ENCODE measurements at regions not wholly inside any gene's neighbourhood (a gene's known extent, or its start where the extent isn't known, plus 50 kb on each side); places are given as distances from the start of the nearest gene placed in this dataset.

DNA sequence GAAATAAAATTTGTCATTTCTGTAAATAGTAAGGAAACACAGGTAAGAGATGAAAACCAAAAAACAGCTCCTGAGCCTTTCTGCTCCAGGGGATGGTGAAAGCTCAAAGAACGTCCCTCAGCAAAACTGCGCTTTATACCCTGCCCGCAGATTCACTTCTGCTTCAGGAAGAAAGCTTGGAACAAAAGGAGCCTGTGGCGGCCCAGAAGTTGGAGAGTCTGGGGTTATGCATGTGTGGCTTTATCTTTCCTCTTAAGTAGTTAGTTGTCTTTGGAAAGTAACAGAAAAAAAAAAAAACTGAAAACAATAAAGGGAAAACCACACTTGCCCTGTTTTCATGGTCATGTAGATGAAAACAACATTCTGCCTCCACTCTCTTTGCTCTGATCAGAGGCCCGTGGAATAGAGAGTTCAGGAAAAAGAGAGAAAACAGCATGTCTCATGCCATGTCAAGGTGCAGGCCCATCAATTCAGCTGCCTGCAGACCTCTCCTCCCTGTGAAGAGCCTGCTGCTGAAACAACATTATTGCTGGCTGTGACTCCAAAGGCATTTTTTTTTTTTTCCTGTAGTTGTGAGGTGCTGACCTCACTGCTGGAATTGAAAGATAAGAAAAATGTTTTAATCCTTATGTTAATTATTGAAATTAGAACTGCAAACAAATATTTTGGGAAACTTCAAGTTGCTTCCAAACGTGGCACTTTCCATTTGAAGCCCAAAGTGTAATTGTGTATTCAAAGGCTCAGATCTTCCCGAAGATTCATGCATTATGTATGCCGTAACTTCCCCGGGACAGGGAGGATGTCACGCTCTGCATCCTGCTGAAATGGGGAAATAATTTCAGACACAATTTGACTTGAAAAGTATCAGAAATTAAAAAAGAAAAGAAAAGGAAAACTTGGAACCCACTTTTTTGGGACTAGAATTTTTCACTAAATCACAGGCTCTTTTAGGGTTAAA lies 108.4 kb upstream of the ZNF385D start:
- Histone ChIP-seq H3K9me3 (ENCODE audit: control insufficient read depth in 1 of 2, insufficient read depth in 1 of 2, low read length in 2 of 2) (peaks cover 0 to 2% of the 10 kb centered on the region in 2 experiments), H3K27me3 (ENCODE audit: control insufficient read depth in 1 of 2, insufficient read depth in 2 of 2, low read length in 2 of 2) (no peaks in the 10 kb centered on the region), H3K27ac (ENCODE audit: low read depth in 1 of 2, low read length in 2 of 2) (no peak overlapping the region), H3K4me1 (ENCODE audit: insufficient read depth, low read length) (no peaks in the 10 kb centered on the region), H3K4me3 (ENCODE audit: low read length) (no peak overlapping the region), H3K36me3 (ENCODE audit: insufficient read depth, low read length) (no peaks in the 10 kb centered on the region)
- H3K9me3 Mint-ChIP-seq = peaks cover 6% of the 10 kb centered on the region
- H3K4me1 Mint-ChIP-seq (ENCODE audit: low read depth) = no peaks in the 10 kb centered on the region
- DNase-seq = no peak
- H3K27me3 Mint-ChIP-seq = no peaks in the 10 kb centered on the region
- CTCF ChIA-PET = no interaction called here
- POLR2A ChIA-PET = no interaction called here
- ATAC-seq (ENCODE audit: poor library complexity) = no peak
- no peak overlapping the region for H3K4me3 Mint-ChIP-seq
- intact Hi-C loops (cut with DNase I, micrococcal nuclease) = no loop called here
- H3K27ac Mint-ChIP-seq = no peak overlapping the region
- TF ChIP-seq, protein P1, sequence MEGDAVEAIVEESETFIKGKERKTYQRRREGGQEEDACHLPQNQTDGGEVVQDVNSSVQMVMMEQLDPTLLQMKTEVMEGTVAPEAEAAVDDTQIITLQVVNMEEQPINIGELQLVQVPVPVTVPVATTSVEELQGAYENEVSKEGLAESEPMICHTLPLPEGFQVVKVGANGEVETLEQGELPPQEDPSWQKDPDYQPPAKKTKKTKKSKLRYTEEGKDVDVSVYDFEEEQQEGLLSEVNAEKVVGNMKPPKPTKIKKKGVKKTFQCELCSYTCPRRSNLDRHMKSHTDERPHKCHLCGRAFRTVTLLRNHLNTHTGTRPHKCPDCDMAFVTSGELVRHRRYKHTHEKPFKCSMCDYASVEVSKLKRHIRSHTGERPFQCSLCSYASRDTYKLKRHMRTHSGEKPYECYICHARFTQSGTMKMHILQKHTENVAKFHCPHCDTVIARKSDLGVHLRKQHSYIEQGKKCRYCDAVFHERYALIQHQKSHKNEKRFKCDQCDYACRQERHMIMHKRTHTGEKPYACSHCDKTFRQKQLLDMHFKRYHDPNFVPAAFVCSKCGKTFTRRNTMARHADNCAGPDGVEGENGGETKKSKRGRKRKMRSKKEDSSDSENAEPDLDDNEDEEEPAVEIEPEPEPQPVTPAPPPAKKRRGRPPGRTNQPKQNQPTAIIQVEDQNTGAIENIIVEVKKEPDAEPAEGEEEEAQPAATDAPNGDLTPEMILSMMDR (IDR thresholded peaks at IDR 0.05) = no peak
- H3K36me3 Mint-ChIP-seq (ENCODE audit: low read depth) = no peaks in the 10 kb centered on the region

DNA sequence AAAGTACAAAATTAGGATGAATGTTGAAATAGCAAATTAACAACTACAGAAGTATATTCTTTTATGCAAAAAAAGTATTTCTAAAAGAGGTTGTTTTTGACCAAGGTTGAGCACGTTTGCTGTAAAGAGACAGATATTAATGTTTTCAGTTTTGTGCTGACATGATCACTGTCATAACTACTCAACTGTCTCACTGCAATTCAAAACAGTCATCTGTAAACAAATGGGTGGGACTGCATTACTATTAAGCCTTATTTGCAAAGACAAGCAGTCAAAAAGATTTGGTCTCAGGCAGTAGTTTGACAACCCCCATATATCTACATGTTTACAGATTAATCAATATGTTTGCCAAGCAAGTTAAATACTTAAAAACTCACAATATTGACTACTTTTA lies 109.1 kb upstream of the ZNF385D start:
- H3K4me1 Mint-ChIP-seq (ENCODE audit: low read depth) = no peaks in the 10 kb centered on the region
- no peak overlapping the region for H3K27ac ChIP-seq (ENCODE audit: low read depth in 1 of 2, low read length in 2 of 2)
- ChIA-PET POLR2A (no interaction called here), CTCF (no interaction called here)
- intact Hi-C loops (cut with DNase I, micrococcal nuclease) = no loop called here
- no peaks in the 10 kb centered on the region for H3K36me3 ChIP-seq (ENCODE audit: insufficient read depth, low read length)
- no peak for ATAC-seq (ENCODE audit: poor library complexity)
- H3K27ac Mint-ChIP-seq = no peak overlapping the region
- peaks cover 6% of the 10 kb centered on the region for H3K9me3 Mint-ChIP-seq
- no peak overlapping the region for H3K4me3 Mint-ChIP-seq
- H3K4me3 ChIP-seq (ENCODE audit: low read length) = no peak overlapping the region
- DNase-seq = no peak
- H3K9me3 ChIP-seq (ENCODE audit: control insufficient read depth in 1 of 2, insufficient read depth in 1 of 2, low read length in 2 of 2) = peaks cover 0 to 2% of the 10 kb centered on the region in 2 experiments
- TF ChIP-seq, protein P1 (IDR thresholded peaks at IDR 0.05) = no peak
- no peaks in the 10 kb centered on the region for H3K27me3 Mint-ChIP-seq
- no peaks in the 10 kb centered on the region for H3K36me3 Mint-ChIP-seq (ENCODE audit: low read depth)
- H3K4me1 ChIP-seq (ENCODE audit: insufficient read depth, low read length) = no peaks in the 10 kb centered on the region
- H3K27me3 ChIP-seq (ENCODE audit: control insufficient read depth in 1 of 2, insufficient read depth in 2 of 2, low read length in 2 of 2) = no peaks in the 10 kb centered on the region

DNA sequence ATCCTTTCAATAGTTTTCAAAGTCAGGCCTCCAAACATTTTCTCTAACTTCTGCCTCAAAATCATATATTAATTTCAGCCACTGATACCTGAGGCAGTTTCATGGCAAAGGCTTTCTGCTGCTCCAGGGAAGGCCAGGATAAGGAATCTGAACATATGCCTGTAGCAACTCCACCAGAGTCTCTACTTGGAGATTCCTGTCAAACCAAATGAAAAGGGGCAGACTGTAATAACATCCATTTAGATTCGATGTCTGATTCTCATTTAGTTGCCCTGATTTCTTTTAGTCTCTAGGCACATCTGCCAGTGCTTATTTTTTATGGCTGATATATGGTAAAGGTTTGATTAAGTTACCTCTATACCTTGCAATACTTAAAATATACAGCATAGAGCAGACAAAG lies 109.6 kb upstream of the ZNF385D start:
- Histone ChIP-seq H3K27ac (ENCODE audit: low read depth in 1 of 2, low read length in 2 of 2) (no peak overlapping the region), H3K4me3 (ENCODE audit: low read length) (no peak overlapping the region), H3K4me1 (ENCODE audit: insufficient read depth, low read length) (no peaks in the 10 kb centered on the region), H3K9me3 (ENCODE audit: control insufficient read depth in 1 of 2, insufficient read depth in 1 of 2, low read length in 2 of 2) (peaks cover 0 to 2% of the 10 kb centered on the region in 2 experiments), H3K27me3 (ENCODE audit: control insufficient read depth in 1 of 2, insufficient read depth in 2 of 2, low read length in 2 of 2) (no peaks in the 10 kb centered on the region), H3K36me3 (ENCODE audit: insufficient read depth, low read length) (no peaks in the 10 kb centered on the region)
- no peak overlapping the region for H3K27ac Mint-ChIP-seq
- ChIA-PET POLR2A (no interaction called here), CTCF (no interaction called here)
- intact Hi-C loops (cut with DNase I, micrococcal nuclease) = no loop called here
- no peak overlapping the region for H3K4me3 Mint-ChIP-seq
- H3K36me3 Mint-ChIP-seq (ENCODE audit: low read depth) = no peaks in the 10 kb centered on the region
- H3K27me3 Mint-ChIP-seq = no peaks in the 10 kb centered on the region
- TF ChIP-seq, protein P1 (IDR thresholded peaks at IDR 0.05) = no peak
- DNase-seq (no peak), ATAC-seq (ENCODE audit: poor library complexity) (no peak)
- no peaks in the 10 kb centered on the region for H3K4me1 Mint-ChIP-seq (ENCODE audit: low read depth)
- peaks cover 6% of the 10 kb centered on the region for H3K9me3 Mint-ChIP-seq

Measured in CD4-positive, alpha-beta T cell (primary cell).